ENCODE measurements at regions not wholly inside any gene's neighbourhood (a gene's known extent, or its start where the extent isn't known, plus 50 kb on each side); places are given as distances from the start of the nearest gene placed in this dataset.

GRCh38 chr4:112776535-112776934 is 139.6 kb downstream of the LARP7 start:
- no peak for DNase-seq

- DNase-seq, result no peak
Observed at GRCh38 chr4:112778520-112778919, 141.6 kb downstream of the LARP7 start.

- DNase-seq, result no peak
Observed at GRCh38 chr4:112793033-112793432, 156.1 kb downstream of the LARP7 start.

GRCh38 chr4:112800001-112800400 is 163.1 kb downstream of the LARP7 start:
- DNase-seq, result no peak

GRCh38 chr4:112801341-112801740 is 164.4 kb downstream of the LARP7 start:
- DNase-seq, result no peak

- DNase-seq, result no peak
Observed at GRCh38 chr4:112802780-112803179, 165.8 kb downstream of the LARP7 start.

- DNase-seq, result no peak
Observed at GRCh38 chr4:112807083-112807482, 170.1 kb downstream of the LARP7 start.

- peak; percentile 7 to 11 for DNase-seq
Observed at GRCh38 chr4:112808001-112808400, 171.1 kb downstream of the LARP7 start.

- DNase-seq, result no peak
Observed at GRCh38 chr4:112813790-112814189, 176.8 kb downstream of the LARP7 start.

- DNase-seq, result peak; percentile 18 to 21
Observed at GRCh38 chr4:112817933-112818593, 181.1 kb downstream of the LARP7 start.

GRCh38 chr4:112818594-112818965 is 181.6 kb downstream of the LARP7 start:
- no peak for DNase-seq

- DNase-seq, result no peak
Observed at GRCh38 chr4:112819729-112820128, 182.8 kb downstream of the LARP7 start.

GRCh38 chr4:112823156-112823555 is 186.2 kb downstream of the LARP7 start:
- no peak for DNase-seq

GRCh38 chr4:112823606-112824005 is 186.7 kb downstream of the LARP7 start:
- DNase-seq, result no peak

- no peak for DNase-seq
Observed at GRCh38 chr4:112830753-112831386, 193.9 kb downstream of the LARP7 start.

- no peak for DNase-seq
Observed at GRCh38 chr4:112832493-112832892, 195.6 kb downstream of the LARP7 start.

- DNase-seq, result no peak
Observed at GRCh38 chr4:112836895-112837294, 200.0 kb downstream of the LARP7 start.

GRCh38 chr4:112838015-112838414 is 201.1 kb downstream of the LARP7 start:
- DNase-seq, result peak in 1 of 2 experiments; percentile 1

- DNase-seq, result no peak
Observed at GRCh38 chr4:112840061-112840460, 203.1 kb downstream of the LARP7 start.

GRCh38 chr4:112840619-112841018 is 203.7 kb downstream of the LARP7 start:
- DNase-seq, result no peak

- no peak for DNase-seq
Observed at GRCh38 chr4:112842513-112842912, 205.6 kb downstream of the LARP7 start.

- no peak for DNase-seq
Observed at GRCh38 chr4:112845386-112845785, 204.1 kb upstream of the ANK2 start.

- no peak for DNase-seq
Observed at GRCh38 chr4:112847045-112847444, 202.4 kb upstream of the ANK2 start.

- DNase-seq, result no peak
Observed at GRCh38 chr4:112847781-112848180, 201.7 kb upstream of the ANK2 start.

GRCh38 chr4:112848911-112849310 is 200.5 kb upstream of the ANK2 start:
- DNase-seq, result no peak

All from AML-193 (cell line).